GM19328 (cell line): ENCODE measurements at regions not wholly inside any gene's neighbourhood (a gene's known extent, or its start where the extent isn't known, plus 50 kb on each side); places are given as distances from the start of the nearest gene placed in this dataset.
"Not testable (repeated sequence)": the region's sequence is repeated elsewhere in the genome, so short reads cannot be mapped to it uniquely, and the experiment has no call there.

Source experiments
- ATAC-seq: cut with Tn5 transposase; IDR thresholded peaks from one replicate; pipeline ENCODE4 v1.9.1; 2021; ENCODE audit warnings: mild to moderate bottlenecking, moderate library complexity; ENCODE audit not compliant: unreplicated experiment

GRCh38 chr6:169145496-169145895 is 108.2 kb downstream of the THBS2 start:
- no peak for ATAC-seq

DNA sequence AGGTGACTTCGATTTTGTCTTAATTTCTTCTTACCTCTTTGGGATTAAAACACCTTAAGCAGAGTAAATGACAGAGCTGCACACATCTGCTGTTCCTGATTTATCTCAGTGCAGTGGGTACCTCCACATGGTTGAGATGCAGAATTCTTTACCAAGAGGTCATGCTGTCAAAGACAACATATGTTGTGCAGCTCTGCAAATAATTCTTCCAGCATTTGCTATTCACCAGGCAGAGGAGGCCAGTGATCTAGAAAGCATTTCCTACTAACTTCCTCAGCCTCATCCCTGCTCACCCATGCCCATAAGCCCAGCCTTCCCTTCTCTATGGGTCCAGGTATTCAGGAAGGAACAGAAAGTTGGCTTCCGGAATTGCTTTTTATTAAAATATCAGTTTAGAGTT is 109.3 kb downstream of the THBS2 start:
- no peak for ATAC-seq

- ATAC-seq = no peak
These were observed 111.2 kb downstream of the THBS2 start for GRCh38 chr6:169142538-169142844.

- ATAC-seq = no peak
These were observed 111.7 kb downstream of the THBS2 start for GRCh38 chr6:169141671-169142537.

GRCh38 chr6:169140986-169141495 is 112.6 kb downstream of the THBS2 start:
- ATAC-seq = no peak

DNA sequence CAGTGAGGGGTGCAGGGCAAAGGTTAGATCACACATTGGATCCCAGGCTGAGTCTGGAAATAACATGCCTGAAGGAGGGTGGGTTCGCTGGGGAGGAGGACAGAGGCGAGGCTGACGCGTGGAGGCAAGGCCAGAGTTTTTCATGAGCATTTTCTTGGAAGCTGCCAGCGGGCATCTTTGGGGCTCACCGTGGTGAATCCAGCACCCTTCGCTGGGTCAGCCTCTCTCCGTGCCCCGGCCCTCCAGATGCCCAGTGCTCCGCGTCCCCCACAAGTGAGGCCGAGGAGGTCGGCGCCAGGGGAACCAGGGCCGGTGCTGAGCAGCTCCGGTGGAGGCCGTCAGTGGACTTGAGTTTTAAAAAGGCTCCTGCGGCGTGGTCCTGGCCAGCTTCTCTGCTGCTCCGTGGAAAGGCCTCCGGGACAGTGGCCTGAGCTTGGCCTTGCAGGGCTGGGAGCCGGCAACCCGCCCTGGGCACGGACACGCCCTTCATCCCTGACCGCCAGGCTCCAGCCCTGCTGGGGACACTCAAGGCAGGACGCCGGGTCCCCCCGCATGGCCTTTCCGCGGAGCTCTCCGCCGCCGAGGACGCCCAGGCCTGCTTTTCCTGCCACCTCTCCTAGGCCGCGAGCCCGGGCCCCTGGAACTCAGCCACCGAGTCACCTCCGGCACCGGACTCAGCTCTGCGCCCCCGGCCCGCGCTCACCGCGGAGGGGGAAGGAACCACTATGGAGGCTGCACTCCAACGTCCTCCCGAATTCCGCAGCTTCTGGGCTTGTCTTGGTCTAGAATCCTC is 114.3 kb downstream of the THBS2 start:
- no peak for ATAC-seq

- ATAC-seq = no peak
These were observed 121.2 kb downstream of the THBS2 start for GRCh38 chr6:169132352-169132940.

DNA sequence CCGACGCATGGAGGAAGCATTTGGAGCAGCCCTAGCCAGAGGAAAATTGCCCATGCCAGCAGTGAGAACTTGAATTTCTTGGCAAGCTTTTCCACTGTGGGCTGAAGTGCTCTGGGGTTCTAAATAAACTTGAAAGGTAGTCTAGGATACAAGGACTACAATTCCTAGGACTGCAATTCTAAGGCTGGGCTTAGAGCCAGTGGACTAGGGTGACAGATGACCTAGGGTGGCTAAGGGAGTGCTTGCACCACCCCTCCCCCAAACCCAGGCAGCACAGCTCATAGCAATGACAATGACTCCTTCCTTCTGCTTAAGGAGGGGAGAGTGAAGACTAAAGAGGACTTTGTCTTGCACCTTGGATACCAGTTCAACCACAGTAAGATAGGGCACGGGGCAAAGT is 122.3 kb downstream of the THBS2 start:
- ATAC-seq = no peak

GRCh38 chr6:169130113-169130512 is 123.5 kb downstream of the THBS2 start:
- ATAC-seq = no peak

- ATAC-seq = no peak
These were observed 132.6 kb downstream of the THBS2 start for GRCh38 chr6:169121013-169121412.

DNA sequence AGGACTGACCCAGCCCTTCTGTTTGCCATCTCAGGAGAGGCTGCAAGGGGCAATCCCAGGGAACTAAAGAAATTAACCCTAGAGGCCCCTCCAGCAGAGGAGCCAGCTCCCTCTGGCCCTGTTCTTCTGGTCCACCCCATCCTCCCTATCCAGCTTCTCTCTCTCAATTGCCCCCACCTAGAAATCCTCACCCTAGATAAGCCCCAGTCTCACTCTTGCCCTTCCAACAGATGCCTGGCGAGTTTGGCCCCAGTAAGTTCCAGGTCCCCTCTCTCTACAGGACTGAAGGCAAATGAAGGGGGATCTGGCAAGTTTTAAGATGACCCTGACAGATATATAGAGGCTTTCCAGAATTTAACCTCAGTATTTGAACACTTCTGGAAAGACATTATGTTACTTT is 134.0 kb downstream of the THBS2 start:
- ATAC-seq = no peak

DNA sequence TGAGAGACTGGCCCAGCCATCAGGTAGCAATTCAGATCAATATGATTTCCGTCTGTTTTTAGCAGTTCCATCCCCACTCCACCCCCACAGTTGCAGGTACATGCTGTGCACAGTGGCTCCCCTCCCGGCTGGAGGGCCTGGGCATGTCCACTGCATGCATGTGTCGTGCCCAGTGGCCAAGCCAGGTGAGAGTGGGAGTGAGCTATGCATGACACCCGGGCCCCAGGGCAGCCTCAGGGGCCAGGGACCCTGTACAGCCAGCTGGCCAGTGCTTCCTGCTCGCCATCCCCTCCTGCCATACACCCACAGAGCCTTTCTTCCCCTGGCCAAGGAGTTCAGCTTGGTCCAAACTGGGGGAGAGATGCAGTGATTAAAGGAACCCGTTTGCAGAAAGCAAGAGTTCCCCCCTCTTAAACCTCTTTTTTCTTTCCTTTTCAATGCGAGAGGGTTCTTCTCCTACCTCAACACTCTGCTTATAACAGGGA is 135.3 kb downstream of the THBS2 start:
- ATAC-seq = no peak

- no peak for ATAC-seq
These were observed 136.0 kb downstream of the THBS2 start for GRCh38 chr6:169117663-169118062.

- ATAC-seq = no peak
These were observed 138.0 kb downstream of the THBS2 start for GRCh38 chr6:169115632-169116031.

DNA sequence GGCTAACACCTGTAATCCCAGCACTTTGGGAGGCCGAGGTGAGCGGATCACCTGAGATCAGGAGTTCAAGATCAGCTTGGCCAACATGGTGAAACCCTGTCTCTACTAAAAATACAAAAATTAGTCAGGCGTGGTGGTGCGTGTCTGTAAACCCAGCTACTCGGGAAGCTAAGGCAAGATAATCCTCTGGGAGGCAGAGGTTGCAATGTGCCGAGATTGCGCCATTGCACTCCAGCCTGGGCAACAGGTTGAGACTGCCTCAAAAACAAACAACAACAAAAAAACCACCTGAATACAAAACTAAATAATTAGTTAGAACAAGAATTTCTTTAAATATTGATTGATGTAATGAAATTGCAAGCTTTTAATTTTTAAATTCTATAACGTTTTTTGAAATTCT is 139.0 kb downstream of the THBS2 start:
- not testable (repeated sequence) for ATAC-seq

DNA sequence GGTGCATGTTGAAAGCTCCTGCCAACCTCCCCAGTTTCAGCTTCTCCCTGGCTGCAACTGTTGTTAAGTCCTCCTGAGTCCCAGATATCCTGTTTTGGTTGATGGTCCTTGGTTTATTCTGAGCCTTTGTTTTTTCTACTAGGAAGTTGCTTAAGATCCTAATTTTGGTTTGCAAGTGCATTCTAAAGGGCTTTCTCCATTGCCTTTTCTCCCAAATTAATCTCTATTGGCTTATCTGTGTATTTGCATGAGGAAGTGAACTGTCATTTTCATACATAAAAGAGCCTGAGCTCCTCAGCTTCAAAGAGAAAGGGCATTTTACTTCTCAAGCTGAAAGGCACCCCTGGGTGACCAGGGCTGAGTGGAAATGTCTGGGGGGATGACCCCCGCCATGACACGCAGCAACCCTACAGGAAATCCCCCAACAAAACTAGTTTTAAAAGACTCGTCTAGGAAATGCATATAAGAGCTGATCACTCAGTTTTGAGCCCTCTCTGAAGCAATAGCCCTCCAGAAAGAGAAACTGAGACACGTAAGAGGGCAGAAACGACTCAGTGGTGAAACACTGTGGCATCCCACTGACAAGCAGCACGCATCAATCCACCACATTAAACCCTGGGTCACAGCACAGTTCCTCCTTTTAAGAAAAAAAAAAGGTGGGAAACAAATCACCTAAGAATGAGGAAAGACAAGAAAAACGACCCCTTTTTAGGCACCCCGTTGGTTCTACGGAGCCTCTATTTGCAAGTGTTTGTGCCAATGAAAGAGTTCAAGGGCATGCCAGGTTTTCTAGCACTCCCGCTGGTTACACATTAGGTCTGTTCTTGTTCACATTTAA is 140.9 kb downstream of the THBS2 start:
- ATAC-seq = no peak

GRCh38 chr6:169111203-169111602 is 142.4 kb downstream of the THBS2 start:
- no peak for ATAC-seq

GRCh38 chr6:169109411-169110220 is 144.0 kb downstream of the THBS2 start:
- no peak for ATAC-seq

- no peak for ATAC-seq
These were observed 144.9 kb downstream of the THBS2 start for GRCh38 chr6:169108753-169109152.

DNA sequence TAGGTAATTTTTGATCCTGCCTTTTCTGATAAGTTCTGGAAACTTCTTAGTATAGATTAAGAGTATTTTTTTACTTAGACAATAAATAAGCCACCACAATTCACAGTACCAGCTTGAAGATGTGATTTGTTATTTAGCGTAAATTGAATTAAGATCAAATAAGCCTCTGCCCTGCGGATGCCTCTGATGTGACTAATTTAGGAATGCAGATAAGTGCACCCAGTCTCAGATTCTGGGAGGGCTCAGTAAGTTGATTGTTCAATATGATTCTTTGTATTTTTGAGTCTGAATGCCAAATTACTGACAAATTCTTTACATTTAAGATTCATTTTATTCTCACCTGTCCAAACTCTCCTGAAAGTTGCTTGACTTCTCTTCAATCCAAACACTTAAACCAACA is 147.5 kb downstream of the THBS2 start:
- no peak for ATAC-seq
